HG03342 (cell line): ENCODE measurements at regions not wholly inside any gene's neighbourhood (a gene's known extent, or its start where the extent isn't known, plus 50 kb on each side); places are given as distances from the start of the nearest gene placed in this dataset.

Experiments used
- ATAC-seq: cut with Tn5 transposase; IDR thresholded peaks from one replicate; pipeline ENCODE4 v1.9.1; 2021; ENCODE audit warnings: mild to moderate bottlenecking, moderate library complexity; ENCODE audit not compliant: unreplicated experiment

DNA sequence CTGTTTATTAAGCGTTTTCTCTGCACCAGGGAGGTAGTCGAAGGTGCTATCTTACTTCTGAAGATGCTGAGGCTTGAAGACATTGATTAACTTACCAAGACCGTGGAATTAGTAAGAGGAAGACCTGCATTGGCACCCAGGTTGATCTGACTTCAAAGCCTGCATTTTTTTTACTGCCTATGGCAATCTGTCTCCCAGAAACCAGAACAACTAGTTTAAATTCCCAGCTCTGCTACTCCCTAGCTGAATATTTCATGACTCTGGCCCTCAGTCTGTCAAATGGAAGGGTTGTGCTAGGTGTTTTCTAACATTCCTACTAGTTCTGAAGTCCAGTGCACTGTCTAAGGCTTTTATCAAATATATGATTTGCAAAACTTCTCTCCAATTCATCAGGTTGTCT, 52.0 kb upstream of the GRAMD1B start:
- no peak for ATAC-seq

DNA sequence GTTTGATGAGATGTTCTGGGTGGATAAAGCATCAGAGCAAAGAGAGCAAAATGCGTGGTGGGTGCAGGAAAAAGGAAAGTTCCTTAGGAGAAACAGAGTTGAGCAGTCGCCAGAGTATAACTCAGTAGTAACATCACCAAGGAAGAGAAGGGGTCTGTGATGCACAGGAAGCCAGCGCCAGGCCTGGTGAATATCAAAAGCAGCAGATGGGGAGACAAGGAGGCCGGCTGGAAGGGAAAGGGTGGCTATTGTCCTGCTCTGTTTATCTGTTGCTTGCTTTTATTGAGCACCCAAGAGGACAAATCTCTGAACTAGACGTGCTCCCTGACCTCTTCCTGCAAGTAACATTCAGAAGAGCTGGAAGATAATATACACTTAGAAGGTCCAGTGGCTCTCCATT, 52.7 kb upstream of the GRAMD1B start:
- no peak for ATAC-seq

DNA sequence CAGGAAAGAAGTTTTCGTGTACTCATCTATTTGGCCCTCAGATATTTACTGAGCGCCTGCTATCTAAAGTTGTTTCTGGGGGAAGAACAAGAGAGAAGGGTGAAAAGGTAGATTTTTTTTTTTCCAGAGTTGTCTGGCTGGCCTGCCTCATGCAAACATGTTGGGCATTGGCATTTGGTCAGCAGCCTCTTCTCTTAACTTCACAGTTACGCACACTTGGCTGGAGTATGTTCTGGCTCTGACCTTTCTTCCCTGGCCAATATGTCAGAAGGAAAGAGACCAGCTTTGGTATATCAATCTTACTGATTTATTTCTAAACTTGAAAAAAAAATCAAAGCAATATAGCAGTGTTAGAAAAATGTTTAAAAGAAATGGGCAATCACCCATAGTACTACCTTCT, 54.2 kb upstream of the GRAMD1B start:
- ATAC-seq, result no peak

DNA sequence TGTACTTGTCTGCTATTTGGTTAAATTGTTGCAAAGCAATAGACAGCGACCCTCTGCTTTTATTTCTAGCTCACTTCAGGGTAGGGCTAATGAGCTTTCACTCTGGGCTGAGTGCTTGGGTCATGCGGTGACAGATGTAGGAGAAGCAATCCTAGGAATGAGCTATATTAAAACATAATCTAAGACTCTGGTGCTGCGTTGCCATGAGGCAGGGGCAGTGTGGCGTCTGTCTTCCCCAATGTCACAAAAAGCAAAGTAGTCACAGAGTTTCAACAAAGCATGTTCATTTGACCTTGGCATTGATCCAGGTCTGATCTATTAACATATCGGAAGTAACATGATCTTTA, 55.5 kb upstream of the GRAMD1B start:
- ATAC-seq, result no peak

DNA sequence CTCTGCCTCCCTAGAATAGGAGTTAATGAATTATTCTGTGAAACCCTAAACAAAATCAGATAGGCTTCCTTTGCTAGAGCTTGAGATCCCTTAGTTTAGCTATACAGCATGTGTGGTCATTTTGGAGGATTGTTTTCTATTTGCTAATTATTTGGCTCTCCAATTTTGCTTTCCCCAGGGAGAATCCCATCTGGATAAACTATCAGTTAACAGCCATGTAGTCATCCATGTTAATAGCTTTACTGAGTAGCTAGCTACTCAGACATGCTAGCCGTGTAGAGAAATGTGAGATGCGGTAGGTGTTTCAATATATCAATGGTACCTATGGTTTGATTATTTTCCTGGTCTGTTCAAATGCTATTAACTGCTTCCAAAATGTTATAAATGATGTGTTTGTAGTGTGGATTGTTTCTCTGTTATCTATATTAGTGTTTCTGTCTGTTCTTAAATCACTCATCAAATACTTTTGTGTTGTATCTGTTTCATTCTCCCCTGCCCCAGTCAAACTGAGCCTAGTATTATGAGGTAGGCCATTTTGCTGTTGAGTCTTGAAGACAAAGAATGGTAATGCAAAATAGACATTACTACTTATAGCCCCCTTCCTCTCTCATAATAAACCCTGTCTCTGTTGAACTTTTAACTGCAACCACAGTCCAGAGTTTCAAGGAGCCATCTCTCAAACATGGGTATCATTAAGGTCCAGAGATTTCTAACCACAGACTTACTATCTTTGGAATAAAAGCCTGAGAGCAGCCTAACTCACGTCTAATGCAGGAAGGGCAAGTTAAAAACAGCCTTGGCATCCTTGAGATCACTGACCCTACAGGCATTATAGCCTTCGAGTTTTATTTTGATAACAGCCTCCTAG, 56.1 kb upstream of the GRAMD1B start:
- no peak for ATAC-seq

DNA sequence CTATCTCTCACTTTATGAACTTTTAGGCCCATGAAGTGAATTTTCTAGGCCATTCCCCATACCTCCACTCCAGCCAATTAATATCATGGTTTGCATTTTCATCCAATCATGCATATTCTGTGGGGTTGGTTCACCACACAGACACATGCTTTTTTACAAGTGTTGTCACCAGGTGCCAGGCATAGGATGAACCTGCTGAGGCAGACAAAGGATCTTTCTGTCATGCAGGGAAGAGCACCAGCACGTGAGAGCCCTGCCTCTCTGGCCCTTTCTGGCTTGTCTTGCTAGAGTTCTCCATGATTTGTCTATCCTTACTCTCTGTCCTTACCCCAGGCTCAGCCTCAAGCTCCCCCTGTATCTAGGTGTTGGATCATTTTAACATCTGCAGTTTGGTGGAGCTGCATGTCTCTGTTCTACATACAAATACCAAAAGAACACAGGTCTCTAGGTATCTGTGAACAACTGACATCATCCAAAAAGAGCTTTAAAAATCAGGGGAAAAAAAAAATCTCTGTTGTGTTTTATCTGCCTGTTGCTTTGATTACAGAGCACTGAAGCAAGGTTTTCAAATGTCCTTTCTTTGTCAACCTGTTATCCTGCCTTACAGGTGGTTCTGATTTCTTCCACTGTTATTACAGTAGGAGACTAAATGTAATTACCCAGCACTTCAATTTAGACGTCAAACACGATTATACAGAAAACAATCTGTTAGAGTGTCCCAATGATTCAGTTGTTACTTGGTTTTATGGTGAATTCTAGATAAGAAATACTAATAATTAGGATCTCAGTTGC, 58.4 kb upstream of the GRAMD1B start:
- no peak for ATAC-seq

DNA sequence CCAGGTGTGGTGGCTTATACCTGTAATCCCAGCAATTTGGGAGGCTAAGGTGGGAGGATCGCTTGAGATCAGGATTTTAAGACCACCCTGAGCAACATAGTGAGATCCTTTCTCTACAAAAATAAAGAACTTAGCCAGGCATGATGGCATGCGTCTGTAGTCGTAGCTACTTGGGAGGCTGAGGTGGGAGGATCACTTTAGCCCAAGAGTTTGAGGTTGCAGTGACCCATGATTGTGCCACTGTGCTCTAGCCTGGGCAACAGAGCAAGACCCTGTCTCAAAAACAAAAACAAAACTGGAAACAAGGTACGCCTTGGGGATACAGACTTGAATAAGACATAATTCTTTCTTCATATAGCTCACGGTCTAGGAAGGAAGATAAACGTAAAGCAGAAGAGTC, 63.1 kb upstream of the GRAMD1B start:
- no peak for ATAC-seq

DNA sequence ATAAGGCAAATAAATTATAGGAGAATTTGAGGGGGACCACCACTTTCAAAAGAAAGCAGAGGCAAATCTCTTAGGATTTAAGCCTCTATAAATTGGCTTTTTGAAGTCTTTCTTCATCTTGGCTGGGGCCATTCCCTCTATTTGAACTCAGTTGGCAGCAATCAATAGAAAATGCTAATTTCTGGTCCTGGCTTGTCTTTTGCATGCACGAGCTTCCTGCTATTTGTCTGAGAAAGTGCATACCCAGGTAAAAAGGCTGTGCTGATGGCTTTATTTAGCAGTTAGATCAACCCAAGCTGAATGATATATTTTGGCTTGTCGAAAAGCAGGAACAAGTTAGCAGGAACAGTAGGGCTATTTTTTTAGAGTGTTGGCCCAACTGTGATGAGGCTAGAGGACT, 64.1 kb upstream of the GRAMD1B start:
- no peak for ATAC-seq

DNA sequence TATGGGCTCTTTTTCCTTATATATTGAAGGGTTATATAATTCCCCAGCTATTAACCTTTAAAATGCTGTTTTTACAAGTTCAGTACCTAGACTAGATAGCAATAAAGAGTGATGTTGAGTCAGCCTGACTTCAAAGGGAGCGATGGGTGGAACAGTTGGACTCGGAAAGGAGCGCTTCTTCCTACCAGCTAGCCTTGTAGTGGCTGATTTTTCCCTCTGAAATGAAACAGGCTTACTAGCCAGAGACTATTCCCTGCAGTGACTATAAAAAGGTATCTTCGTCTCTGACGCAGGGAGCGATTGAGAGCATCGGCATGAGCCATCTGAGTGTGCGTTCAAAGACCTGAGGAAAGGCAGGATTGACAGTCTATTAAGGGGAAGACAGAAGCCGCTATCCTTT, 66.0 kb upstream of the GRAMD1B start:
- no peak for ATAC-seq

DNA sequence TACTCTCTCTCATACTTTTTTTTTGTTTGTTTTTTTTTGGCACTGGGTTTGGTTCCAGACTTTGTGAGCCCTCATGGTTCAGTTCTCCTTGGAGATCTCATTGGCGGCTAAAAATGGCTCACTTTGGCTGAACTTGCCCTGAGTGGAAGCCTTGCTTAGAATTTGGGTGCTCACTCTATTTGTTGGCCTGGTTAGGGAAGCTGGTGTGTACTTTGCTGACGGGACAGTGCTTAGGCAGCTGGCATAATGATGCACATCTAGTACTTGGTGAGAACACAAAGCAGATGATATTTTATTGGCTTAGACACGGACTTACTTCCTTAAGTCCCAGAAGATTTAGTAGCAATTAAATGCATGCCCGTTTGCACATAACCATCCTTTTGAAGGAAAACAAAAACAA, 66.5 kb upstream of the GRAMD1B start:
- no peak for ATAC-seq

DNA sequence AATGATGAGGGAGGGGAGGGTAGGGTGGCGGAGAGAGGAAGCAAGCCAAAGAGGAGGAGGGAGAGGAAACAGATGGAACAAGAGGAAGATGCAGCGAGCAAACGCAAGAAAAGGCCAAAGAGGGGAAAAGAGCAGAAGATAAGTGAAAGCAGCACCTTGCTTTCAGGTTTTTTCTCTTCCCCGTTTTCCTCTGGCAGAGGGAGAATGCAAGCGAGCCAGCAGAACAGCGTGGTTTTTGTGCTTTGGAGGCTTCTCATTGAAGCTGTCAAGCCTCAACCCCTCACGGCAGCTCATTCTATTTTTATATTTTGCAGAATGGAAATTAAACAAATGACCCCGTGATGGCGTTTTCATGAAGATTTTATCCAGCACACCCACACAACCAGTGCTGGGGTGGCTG, 67.1 kb upstream of the GRAMD1B start:
- no peak for ATAC-seq

DNA sequence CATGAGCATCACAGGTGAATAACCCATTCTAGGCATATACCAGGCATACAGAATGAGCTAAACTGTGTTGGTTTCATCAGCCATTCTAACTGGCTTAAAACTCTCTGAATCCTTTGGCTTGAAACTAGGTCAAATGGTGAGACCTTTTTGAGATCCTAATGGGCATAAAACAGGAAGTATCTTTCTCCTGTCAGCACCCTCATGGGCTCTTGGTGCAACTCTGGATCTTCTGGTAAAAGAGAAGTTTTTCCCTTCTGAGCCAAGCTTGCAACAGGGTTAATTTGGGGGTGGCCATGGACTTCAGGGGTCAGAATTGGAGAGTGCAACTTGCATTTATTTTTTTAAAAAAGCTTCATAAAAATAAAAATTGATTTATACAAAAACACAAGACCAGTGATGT, 67.9 kb upstream of the GRAMD1B start:
- ATAC-seq, result no peak

DNA sequence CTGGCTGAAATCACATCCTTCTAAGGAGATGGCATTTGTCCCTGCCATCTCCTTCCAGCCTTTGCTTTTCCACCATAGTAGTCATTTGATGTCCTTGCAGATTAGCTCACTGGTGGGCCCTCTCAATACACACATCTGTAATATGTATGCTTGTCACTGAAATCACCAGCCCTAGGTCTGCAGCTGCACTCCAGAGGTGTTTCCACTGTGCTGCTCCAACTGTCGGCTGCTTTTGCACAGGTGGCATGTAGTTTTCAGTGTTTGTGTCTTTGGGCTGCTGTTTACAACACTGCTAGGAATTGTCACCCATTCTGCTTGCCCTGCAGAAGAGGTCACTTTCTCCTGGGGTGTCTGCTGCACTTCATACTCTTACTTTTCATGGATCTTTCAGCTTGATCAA, 69.0 kb upstream of the GRAMD1B start:
- ATAC-seq, result no peak

DNA sequence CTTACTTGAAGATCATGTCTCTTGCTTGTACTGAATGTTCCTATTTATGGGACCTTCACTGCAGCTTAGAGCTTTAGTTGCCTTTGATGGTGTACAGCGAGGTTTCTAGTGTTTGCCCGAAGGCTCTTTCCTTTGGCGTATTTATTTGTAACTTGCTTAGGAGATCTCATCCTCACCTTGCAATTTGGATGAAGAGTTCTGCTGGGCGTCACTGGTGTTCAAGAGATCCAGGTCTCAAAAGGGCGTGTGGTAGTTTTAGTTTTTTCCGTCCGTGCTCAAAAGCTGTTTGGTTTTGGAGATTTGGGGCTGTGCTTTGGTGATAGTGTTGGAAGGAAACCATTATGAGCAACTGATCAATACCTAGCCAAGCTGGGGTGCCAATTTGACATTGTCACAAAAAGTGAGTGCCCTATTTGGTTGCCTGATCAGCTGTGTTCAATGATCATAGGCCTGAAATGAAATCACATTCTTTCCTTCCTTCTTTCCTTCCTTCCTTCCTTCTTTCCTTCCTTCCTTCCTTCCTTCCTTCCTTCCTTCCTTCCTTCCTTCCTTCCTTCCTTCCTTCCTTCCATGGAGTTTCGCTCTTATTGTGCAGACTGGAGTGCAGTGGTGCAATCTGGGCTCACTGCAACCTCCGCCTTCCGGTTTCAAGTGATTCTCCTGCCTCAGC, 69.7 kb upstream of the GRAMD1B start:
- ATAC-seq, result no peak

DNA sequence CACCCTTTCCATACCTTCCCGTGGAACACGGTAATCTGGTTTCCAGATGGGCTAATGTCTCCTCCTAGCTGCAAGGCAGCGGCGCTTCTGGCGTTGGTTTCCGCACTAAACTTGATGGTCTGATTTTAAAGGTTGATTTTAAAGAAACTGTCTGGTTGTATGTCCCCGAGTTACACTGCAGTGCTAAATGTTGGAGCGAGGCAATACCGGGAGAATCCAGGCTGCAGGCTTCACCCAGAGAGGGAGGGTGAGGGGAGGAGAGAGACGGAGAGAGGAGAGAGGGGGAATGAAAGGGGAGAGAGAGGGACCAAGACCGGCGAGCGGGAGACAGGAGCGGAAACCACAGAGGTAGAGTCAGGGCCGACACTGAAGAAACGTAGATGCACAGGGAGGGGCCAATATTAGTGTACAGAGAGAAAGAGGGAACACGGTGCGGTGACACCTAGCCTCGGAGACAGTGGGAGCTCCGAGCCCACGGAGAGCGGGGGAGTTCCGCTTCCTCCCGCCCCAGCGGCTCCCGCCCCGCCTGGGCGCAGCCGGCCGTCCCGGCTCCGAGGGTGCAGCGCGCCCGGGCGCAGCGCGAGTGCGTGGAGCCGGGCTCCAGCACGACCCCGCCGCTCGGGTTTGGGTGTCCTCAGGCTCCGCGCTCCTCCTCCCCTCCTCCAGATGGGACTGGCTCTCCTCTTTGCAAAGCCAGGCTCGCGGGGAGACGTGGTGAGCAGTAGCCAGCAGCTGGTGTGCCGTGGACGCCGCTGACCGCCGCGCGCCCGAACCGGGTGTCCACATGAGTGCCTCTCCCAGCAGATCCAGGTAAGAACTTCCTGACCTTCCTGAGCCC, 71.9 kb upstream of the GRAMD1B start:
- ATAC-seq, result peak; percentile 68

DNA sequence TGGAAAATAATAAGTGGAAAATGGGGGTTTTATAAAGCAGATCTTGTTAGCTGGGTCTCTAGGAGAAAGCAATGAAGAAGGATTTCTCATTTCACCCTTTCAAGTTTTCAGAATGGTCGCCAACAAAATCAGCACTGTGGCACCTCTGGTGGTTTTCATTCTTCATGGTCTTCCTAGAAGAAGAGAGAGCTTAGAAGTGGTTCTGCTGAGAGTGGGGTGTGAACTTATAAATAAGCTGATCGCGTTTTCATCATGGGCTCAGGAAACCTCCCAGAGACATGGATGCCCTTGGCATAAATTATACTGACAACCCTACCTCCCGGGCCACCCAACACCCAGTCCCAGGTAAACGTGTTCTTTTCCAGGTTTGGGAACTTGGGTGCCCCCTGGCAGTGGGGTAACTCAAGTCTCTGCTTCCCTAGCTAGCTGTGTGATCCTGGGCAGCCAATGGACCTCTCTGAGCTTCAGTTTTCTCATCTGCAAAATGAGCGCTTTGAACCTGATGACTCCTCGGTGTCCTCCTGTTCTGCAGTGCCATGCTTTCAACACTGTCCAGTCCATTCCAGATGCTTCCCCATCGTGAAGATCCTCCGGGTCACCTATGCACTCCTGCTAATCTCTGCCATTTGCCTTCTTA, 72.6 kb upstream of the GRAMD1B start:
- no peak for ATAC-seq

DNA sequence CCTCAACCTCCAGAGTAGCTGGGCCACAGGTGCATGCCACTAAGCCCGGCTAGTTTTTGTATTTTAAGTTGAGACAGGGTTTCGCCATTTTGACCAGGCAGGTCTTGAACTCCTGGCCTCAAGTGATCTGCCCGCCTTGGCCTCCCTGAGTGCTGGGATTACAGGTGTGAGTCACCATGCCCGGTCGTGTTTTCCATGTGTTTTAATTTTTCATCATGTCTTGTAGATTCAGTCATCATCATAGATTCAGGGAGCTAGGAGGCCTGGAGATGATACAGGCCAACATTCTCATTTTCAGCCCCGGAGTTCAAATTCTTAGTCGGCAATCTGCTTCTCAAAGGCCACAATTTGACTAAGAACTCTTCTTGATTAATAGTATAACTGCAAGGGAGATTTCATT, 73.5 kb upstream of the GRAMD1B start:
- ATAC-seq, result no peak

DNA sequence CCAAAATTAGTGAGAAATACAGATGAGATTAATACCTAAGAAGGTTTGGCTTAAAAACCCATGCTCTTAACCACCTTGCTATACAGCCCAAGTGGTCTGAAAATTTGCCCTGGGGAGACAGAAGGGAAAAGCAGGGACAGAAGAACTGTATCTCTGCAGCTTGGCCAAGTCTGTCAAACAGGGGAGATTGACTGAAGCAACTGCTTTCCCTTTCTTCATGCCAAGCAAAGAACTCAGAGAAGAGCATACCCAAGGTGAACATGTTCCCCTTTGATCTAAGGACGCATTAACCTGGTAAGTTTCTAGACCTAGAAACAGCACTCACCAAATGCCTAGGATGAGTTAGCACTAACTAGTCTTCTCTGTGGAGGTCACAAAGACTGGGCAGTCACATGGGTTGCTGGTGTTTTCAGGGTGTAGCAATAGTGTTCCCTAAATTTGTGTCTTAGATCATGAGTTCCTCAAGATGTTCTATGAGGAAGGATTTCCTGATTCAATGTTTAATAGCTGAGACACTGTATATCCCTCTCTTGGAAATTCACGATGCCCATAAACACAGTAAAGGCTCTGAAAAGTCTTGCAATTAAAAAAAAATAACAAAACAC, 75.6 kb upstream of the GRAMD1B start:
- no peak for ATAC-seq

DNA sequence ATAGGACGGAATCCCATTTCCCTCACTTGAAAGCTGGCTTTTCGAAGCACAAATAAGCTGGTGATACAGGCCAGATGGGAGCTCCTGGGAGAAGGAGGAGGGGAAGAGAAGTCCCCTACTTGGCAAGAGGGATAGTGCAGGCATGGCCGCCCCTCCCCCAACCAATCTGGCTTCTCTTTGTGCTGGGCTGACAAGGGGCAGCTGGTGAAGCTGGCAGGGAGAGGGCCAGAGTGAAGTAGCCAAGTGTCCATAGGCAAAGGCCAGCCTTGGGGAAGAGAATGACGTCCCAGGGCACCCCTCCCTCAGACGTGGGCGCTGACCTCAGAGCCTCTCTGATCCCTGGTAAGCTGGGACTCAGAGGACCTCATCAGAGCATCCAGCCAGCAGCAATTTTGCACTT, 78.7 kb upstream of the GRAMD1B start:
- no peak for ATAC-seq

DNA sequence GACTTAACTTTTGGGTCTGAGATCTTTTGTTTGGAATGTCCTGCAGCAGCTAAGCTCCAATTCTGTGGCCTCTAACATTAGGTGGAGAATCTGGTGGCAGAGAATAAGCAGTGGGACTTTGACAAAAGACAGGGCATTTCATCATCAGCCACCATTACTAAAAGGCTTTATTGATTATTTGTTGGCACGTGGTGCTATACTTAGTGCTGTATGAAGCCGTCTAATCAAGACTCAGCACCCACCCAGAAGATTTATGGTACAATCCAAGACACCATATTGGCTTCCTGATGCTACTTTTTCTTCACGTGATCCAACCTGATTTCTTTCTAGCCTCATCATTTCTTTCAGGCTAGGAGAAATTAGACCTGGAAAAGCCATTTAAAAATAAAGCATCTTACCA, 80.7 kb upstream of the GRAMD1B start:
- ATAC-seq, result no peak
